H7 (cell line): ENCODE measurements at regions not wholly inside any gene's neighbourhood (a gene's known extent, or its start where the extent isn't known, plus 50 kb on each side); places are given as distances from the start of the nearest gene placed in this dataset.

Experiments
- DNase-seq: peaks from one replicate; pipeline ENCODE4 v3.0.0; 2012
- H3K27me3 ChIP-seq: 2 replicates; pipeline ENCODE4 v1.6.0; 2011; ENCODE audit warnings: mild to moderate bottlenecking, low read length; ENCODE audit not compliant: control insufficient read depth, insufficient read depth
- H3K36me3 ChIP-seq: replicated peaks from 2 replicates; pipeline ENCODE4 v1.5.1; 2011; ENCODE audit warnings: low read length; ENCODE audit not compliant: control insufficient read depth, insufficient read depth
- H3K4me3 ChIP-seq: 2 replicates; pipeline ENCODE4 v1.5.1; 2011; ENCODE audit warnings: low read depth, mild to moderate bottlenecking, control low read depth, low read length, moderate library complexity; ENCODE audit not compliant: insufficient read depth

GRCh38 chr2:118186110-118186857 is 98.0 kb downstream of the INSIG2 start:
- H3K36me3 ChIP-seq: no peaks in the 10 kb centered on the region
- H3K27me3 ChIP-seq: peaks cover 2% of the 10 kb centered on the region
- peak overlapping the region; percentile 76 for H3K4me3 ChIP-seq
- DNase-seq: peak; percentile 94

- Histone ChIP-seq H3K4me3 (peak overlapping the region; percentile 76), H3K27me3 (peaks cover 2% of the 10 kb centered on the region), H3K36me3 (no peaks in the 10 kb centered on the region)
- peak; percentile 79 for DNase-seq
These were observed 97.2 kb downstream of the INSIG2 start for GRCh38 chr2:118185210-118186109.

GRCh38 chr2:118183381-118183780 is 95.1 kb downstream of the INSIG2 start:
- H3K36me3 ChIP-seq: no peaks in the 10 kb centered on the region
- no peak for DNase-seq
- peaks cover 2% of the 10 kb centered on the region for H3K27me3 ChIP-seq
- no peak overlapping the region for H3K4me3 ChIP-seq

- DNase-seq: no peak
- Histone ChIP-seq H3K4me3 (no peak overlapping the region), H3K36me3 (no peaks in the 10 kb centered on the region), H3K27me3 (no peaks in the 10 kb centered on the region)
These were observed 91.2 kb downstream of the INSIG2 start for GRCh38 chr2:118179445-118179844.

- Histone ChIP-seq H3K4me3 (no peak overlapping the region), H3K36me3 (no peaks in the 10 kb centered on the region), H3K27me3 (no peaks in the 10 kb centered on the region)
- DNase-seq: no peak
These were observed 89.6 kb downstream of the INSIG2 start for GRCh38 chr2:118177884-118178283.

GRCh38 chr2:118177318-118177717 is 89.0 kb downstream of the INSIG2 start:
- no peak overlapping the region for H3K4me3 ChIP-seq
- H3K36me3 ChIP-seq: no peaks in the 10 kb centered on the region
- H3K27me3 ChIP-seq: no peaks in the 10 kb centered on the region
- DNase-seq: no peak

GRCh38 chr2:118176601-118177000 is 88.3 kb downstream of the INSIG2 start:
- no peak for DNase-seq
- Histone ChIP-seq H3K36me3 (no peaks in the 10 kb centered on the region), H3K27me3 (no peaks in the 10 kb centered on the region), H3K4me3 (no peak overlapping the region)

GRCh38 chr2:118171546-118171945 is 83.3 kb downstream of the INSIG2 start:
- H3K27me3 ChIP-seq: no peaks in the 10 kb centered on the region
- H3K36me3 ChIP-seq: no peaks in the 10 kb centered on the region
- H3K4me3 ChIP-seq: no peak overlapping the region
- DNase-seq: no peak

GRCh38 chr2:118169359-118170005 is 81.2 kb downstream of the INSIG2 start:
- H3K27me3 ChIP-seq: no peaks in the 10 kb centered on the region
- H3K4me3 ChIP-seq: no peak overlapping the region
- H3K36me3 ChIP-seq: no peaks in the 10 kb centered on the region
- no peak for DNase-seq

- no peak overlapping the region for H3K4me3 ChIP-seq
- DNase-seq: no peak
- H3K27me3 ChIP-seq: no peaks in the 10 kb centered on the region
- H3K36me3 ChIP-seq: no peaks in the 10 kb centered on the region
These were observed 80.3 kb downstream of the INSIG2 start for GRCh38 chr2:118168615-118169014.

- no peaks in the 10 kb centered on the region for H3K36me3 ChIP-seq
- H3K27me3 ChIP-seq: no peaks in the 10 kb centered on the region
- no peak overlapping the region for H3K4me3 ChIP-seq
- no peak for DNase-seq
These were observed 78.8 kb downstream of the INSIG2 start for GRCh38 chr2:118167026-118167425.

- no peak overlapping the region for H3K4me3 ChIP-seq
- H3K27me3 ChIP-seq: no peaks in the 10 kb centered on the region
- H3K36me3 ChIP-seq: no peaks in the 10 kb centered on the region
- DNase-seq: no peak
These were observed 78.0 kb downstream of the INSIG2 start for GRCh38 chr2:118166242-118166641.

GRCh38 chr2:118165595-118165994 is 77.3 kb downstream of the INSIG2 start:
- Histone ChIP-seq H3K4me3 (no peak overlapping the region), H3K36me3 (no peaks in the 10 kb centered on the region), H3K27me3 (no peaks in the 10 kb centered on the region)
- DNase-seq: no peak
